ENCODE measurements at regions not wholly inside any gene's neighbourhood (a gene's known extent, or its start where the extent isn't known, plus 50 kb on each side); places are given as distances from the start of the nearest gene placed in this dataset.
"Not testable (repeated sequence)": the region's sequence is repeated elsewhere in the genome, so short reads cannot be mapped to it uniquely, and the experiment has no call there.

- not testable (repeated sequence) for TF ChIP-seq CTCF (IDR thresholded peaks at IDR 0.05); EP300 (IDR thresholded peaks at IDR 0.05); CEBPB (IDR thresholded peaks at IDR 0.05); SMC3 (IDR thresholded peaks at IDR 0.05); RNF2 (IDR thresholded peaks at IDR 0.05; ENCODE audit: borderline replicate concordance, low read depth); POLR2A (IDR thresholded peaks at IDR 0.05; ENCODE audit: low read length); JUN (IDR thresholded peaks at IDR 0.05); HOXB13 (CRISPR knock-in tag; IDR thresholded peaks at IDR 0.05; ENCODE audit: low read depth); KDM5A (IDR thresholded peaks at IDR 0.05); GATA3 (IDR thresholded peaks at IDR 0.05; ENCODE audit: borderline replicate concordance); BCL3 (IDR thresholded peaks at IDR 0.05)
- TF ChIP-seq, protein P1, sequence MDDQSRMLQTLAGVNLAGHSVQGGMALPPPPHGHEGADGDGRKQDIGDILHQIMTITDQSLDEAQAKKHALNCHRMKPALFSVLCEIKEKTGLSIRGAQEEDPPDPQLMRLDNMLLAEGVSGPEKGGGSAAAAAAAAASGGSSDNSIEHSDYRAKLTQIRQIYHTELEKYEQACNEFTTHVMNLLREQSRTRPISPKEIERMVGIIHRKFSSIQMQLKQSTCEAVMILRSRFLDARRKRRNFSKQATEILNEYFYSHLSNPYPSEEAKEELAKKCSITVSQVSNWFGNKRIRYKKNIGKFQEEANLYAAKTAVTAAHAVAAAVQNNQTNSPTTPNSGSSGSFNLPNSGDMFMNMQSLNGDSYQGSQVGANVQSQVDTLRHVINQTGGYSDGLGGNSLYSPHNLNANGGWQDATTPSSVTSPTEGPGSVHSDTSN (IDR thresholded peaks at IDR 0.05): not testable (repeated sequence)
- TF ChIP-seq, protein P2, sequence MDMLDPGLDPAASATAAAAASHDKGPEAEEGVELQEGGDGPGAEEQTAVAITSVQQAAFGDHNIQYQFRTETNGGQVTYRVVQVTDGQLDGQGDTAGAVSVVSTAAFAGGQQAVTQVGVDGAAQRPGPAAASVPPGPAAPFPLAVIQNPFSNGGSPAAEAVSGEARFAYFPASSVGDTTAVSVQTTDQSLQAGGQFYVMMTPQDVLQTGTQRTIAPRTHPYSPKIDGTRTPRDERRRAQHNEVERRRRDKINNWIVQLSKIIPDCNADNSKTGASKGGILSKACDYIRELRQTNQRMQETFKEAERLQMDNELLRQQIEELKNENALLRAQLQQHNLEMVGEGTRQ (IDR thresholded peaks at IDR 0.05): not testable (repeated sequence)
Observed at GRCh38 chr15:20978057-20978456, 111.9 kb upstream of the POTEB2 start.

All from A549 (cell line).